ENCODE measurements at regions not wholly inside any gene's neighbourhood (a gene's known extent, or its start where the extent isn't known, plus 50 kb on each side); places are given as distances from the start of the nearest gene placed in this dataset.

- TF ChIP-seq CTCF (IDR thresholded peaks at IDR 0.05) (no peak), EP300 (IDR thresholded peaks at IDR 0.05) (no peak)
Observed at GRCh38 chr2:89820248-89820647, 1128.8 kb downstream of the RPIA start.

All from suprapubic skin (tissue), 3 donors.